ENCODE measurements at regions not wholly inside any gene's neighbourhood (a gene's known extent, or its start where the extent isn't known, plus 50 kb on each side); places are given as distances from the start of the nearest gene placed in this dataset.

GRCh38 chr2:236499691-236500578, 69.7 kb upstream of the ACKR3 start:
- TF ChIP-seq, protein P1, sequence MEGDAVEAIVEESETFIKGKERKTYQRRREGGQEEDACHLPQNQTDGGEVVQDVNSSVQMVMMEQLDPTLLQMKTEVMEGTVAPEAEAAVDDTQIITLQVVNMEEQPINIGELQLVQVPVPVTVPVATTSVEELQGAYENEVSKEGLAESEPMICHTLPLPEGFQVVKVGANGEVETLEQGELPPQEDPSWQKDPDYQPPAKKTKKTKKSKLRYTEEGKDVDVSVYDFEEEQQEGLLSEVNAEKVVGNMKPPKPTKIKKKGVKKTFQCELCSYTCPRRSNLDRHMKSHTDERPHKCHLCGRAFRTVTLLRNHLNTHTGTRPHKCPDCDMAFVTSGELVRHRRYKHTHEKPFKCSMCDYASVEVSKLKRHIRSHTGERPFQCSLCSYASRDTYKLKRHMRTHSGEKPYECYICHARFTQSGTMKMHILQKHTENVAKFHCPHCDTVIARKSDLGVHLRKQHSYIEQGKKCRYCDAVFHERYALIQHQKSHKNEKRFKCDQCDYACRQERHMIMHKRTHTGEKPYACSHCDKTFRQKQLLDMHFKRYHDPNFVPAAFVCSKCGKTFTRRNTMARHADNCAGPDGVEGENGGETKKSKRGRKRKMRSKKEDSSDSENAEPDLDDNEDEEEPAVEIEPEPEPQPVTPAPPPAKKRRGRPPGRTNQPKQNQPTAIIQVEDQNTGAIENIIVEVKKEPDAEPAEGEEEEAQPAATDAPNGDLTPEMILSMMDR (IDR thresholded peaks at IDR 0.05): no peak
- no peak for TF ChIP-seq POLR2A (IDR thresholded peaks at IDR 0.05)

Data from thyroid gland (tissue), 4 donors.